GM13977 (cell line): ENCODE measurements at regions not wholly inside any gene's neighbourhood (a gene's known extent, or its start where the extent isn't known, plus 50 kb on each side); places are given as distances from the start of the nearest gene placed in this dataset.

Experiments used
- DNase-seq: peaks from one replicate; pipeline ENCODE4 v3.0.0; 2012; ENCODE audit warnings: low spot score
- CTCF ChIP-seq: IDR thresholded peaks from 2 replicates; pipeline ENCODE4 v1.5.1; 2012; ENCODE audit warnings: mild to moderate bottlenecking, control low read depth; ENCODE audit not compliant: insufficient read depth; ENCODE audit errors: extremely low read depth, missing control alignments
- in situ Hi-C: fragments of 300-500 bp; cut with MboI; formaldehyde crosslinking; loops from one replicate; pipeline ENCODE4 v1.12.0; 2022; ENCODE audit warnings: low sequenced_read_pairs, low pct_unique_long_range_greater_than_20kb, mixed read lengths, inconsistent platforms; ENCODE audit not compliant: unreplicated experiment

- no peak for TF ChIP-seq CTCF
Observed at GRCh38 chr1:172820475-172821158, 161.7 kb downstream of the FASLG start.

GRCh38 chr1:172821609-172822274, 162.8 kb downstream of the FASLG start:
- in situ Hi-C loops, result no loop called here
- no peak for DNase-seq
- TF ChIP-seq CTCF, result no peak

More at GRCh38 chr1:172820475-172821158, 161.7 kb downstream of the FASLG start:
- no peak for DNase-seq
- in situ Hi-C loops, result no loop called here

GRCh38 chr1:172822886-172823285, 164.0 kb downstream of the FASLG start:
- in situ Hi-C loops, result no loop called here
- DNase-seq, result no peak
- TF ChIP-seq CTCF, result no peak

- DNase-seq, result no peak
- TF ChIP-seq CTCF, result no peak
- in situ Hi-C loops, result no loop called here
Observed at GRCh38 chr1:172823534-172823933, 164.6 kb downstream of the FASLG start.

- TF ChIP-seq CTCF, result no peak
- DNase-seq, result no peak
- in situ Hi-C loops, result no loop called here
Observed at GRCh38 chr1:172824209-172824608, 165.3 kb downstream of the FASLG start.

GRCh38 chr1:172826096-172826741, 167.3 kb downstream of the FASLG start:
- TF ChIP-seq CTCF, result peak; percentile 60
- in situ Hi-C loops, result no loop called here
- no peak for DNase-seq
